Stimulated activated effector memory CD8-positive, alpha-beta T cell treated with anti-CD3 and anti-CD28 coated beads, Interleukin-12 subunit alpha, Interleukin-12 subunit beta, amount 100 ng/mL, for 72 hours (primary cell): ENCODE measurements at regions not wholly inside any gene's neighbourhood (a gene's known extent, or its start where the extent isn't known, plus 50 kb on each side); places are given as distances from the start of the nearest gene placed in this dataset.
A peak's percentile ranks its signal among the peaks of the same experiment; 100 is the strongest.

Source experiments
- ATAC-seq: fragments of 150-1000 bp; cut with Tn5 transposase; 2 replicates; pipeline ENCODE4 v1.10.0; 2021
- DNase-seq, 2 donors: peaks; one replicate each; pipeline ENCODE4 v3.0.0; 2021 to 2022; ENCODE audit warnings: low spot score in 2 of 2
- H3K27ac Mint-ChIP-seq: one replicate; pipeline ENCODE4 v1.8.0; 2022; ENCODE audit warnings: mild to moderate bottlenecking, mixed read lengths
- H3K36me3 Mint-ChIP-seq: one replicate; pipeline ENCODE4 v1.8.0; 2022; ENCODE audit warnings: mild to moderate bottlenecking, mixed read lengths
- H3K4me1 Mint-ChIP-seq: one replicate; pipeline ENCODE4 v1.8.0; 2022; ENCODE audit warnings: mixed read lengths
- H3K4me3 Mint-ChIP-seq: one replicate; pipeline ENCODE4 v1.8.0; 2022; ENCODE audit warnings: mild to moderate bottlenecking, mixed read lengths
- H3K9me3 Mint-ChIP-seq: one replicate; pipeline ENCODE4 v1.8.0; 2022; ENCODE audit warnings: mixed read lengths

- H3K27ac Mint-ChIP-seq = no peak overlapping the region
- no peaks in the 10 kb centered on the region for H3K4me1 Mint-ChIP-seq
- peak; percentile 11 for ATAC-seq
- H3K4me3 Mint-ChIP-seq = no peak overlapping the region
- no peaks in the 10 kb centered on the region for H3K36me3 Mint-ChIP-seq
- DNase-seq = no peak
- H3K9me3 Mint-ChIP-seq = peaks cover 11% of the 10 kb centered on the region
Observed at GRCh38 chr18:56470406-56471351, 167.7 kb downstream of the TXNL1 start.

- ATAC-seq (no peak), DNase-seq (no peak)
- no peaks in the 10 kb centered on the region for H3K36me3 Mint-ChIP-seq
- no peaks in the 10 kb centered on the region for H3K4me1 Mint-ChIP-seq
- H3K4me3 Mint-ChIP-seq = no peak overlapping the region
- no peak overlapping the region for H3K27ac Mint-ChIP-seq
- H3K9me3 Mint-ChIP-seq = peaks cover 12% of the 10 kb centered on the region
Observed at GRCh38 chr18:56469582-56469981, 168.8 kb downstream of the TXNL1 start.

GRCh38 chr18:56468396-56468795 is 170.0 kb downstream of the TXNL1 start:
- no peak for ATAC-seq
- Mint-ChIP-seq H3K36me3 (no peaks in the 10 kb centered on the region), H3K27ac (no peak overlapping the region), H3K4me3 (no peak overlapping the region), H3K4me1 (no peaks in the 10 kb centered on the region), H3K9me3 (peaks cover 12% of the 10 kb centered on the region)
- DNase-seq = no peak

DNA sequence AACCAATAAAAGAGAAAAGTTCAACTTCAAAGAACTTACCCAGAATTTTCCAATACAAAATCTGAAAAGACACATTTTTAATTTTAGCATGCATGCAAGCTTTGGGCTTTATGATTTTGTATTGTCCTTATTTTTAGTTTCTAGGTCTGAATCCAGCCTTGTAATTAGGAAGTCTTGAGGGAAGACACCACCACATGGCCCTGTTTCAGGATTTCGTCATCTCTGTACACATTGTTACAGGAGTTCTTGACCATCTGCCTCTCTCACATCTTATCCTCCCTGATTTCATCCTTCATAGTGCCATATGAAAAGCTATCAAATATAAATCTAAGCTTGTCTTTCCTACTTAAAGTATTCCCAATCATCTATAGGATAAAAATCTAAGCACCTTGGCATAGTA is 176.1 kb downstream of the TXNL1 start:
- no peak for DNase-seq
- no peaks in the 10 kb centered on the region for H3K36me3 Mint-ChIP-seq
- no peaks in the 10 kb centered on the region for H3K4me1 Mint-ChIP-seq
- H3K9me3 Mint-ChIP-seq = peaks cover 6% of the 10 kb centered on the region
- no peak for ATAC-seq
- H3K4me3 Mint-ChIP-seq = no peak overlapping the region
- H3K27ac Mint-ChIP-seq = no peak overlapping the region

DNA sequence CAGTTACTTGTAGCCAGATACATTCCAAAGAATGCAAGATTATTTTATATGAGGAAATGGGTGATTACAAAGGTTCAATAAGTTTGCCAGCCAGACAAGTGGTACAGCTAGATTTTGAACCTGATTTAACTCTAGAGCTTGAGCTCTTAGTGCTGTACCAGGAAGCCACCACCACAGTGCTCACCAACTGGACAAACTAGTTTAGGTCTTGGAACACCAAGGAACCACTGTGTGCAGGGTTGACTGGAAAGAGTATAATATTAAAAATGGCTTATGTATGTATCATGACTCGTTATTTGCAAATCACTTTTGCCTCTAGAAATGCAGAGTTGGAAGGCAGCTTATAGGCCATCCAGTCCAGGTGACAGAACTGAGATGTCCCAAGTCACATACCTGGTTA is 177.2 kb downstream of the TXNL1 start:
- Mint-ChIP-seq H3K4me3 (no peak overlapping the region), H3K9me3 (peaks cover 6% of the 10 kb centered on the region), H3K4me1 (no peaks in the 10 kb centered on the region), H3K36me3 (no peaks in the 10 kb centered on the region), H3K27ac (no peak overlapping the region)
- DNase-seq = no peak
- no peak for ATAC-seq

GRCh38 chr18:56460581-56460980 is 177.8 kb downstream of the TXNL1 start:
- Mint-ChIP-seq H3K4me1 (no peaks in the 10 kb centered on the region), H3K27ac (no peak overlapping the region), H3K9me3 (peaks cover under 1% of the 10 kb centered on the region), H3K4me3 (no peak overlapping the region), H3K36me3 (no peaks in the 10 kb centered on the region)
- no peak for ATAC-seq
- no peak for DNase-seq

DNA sequence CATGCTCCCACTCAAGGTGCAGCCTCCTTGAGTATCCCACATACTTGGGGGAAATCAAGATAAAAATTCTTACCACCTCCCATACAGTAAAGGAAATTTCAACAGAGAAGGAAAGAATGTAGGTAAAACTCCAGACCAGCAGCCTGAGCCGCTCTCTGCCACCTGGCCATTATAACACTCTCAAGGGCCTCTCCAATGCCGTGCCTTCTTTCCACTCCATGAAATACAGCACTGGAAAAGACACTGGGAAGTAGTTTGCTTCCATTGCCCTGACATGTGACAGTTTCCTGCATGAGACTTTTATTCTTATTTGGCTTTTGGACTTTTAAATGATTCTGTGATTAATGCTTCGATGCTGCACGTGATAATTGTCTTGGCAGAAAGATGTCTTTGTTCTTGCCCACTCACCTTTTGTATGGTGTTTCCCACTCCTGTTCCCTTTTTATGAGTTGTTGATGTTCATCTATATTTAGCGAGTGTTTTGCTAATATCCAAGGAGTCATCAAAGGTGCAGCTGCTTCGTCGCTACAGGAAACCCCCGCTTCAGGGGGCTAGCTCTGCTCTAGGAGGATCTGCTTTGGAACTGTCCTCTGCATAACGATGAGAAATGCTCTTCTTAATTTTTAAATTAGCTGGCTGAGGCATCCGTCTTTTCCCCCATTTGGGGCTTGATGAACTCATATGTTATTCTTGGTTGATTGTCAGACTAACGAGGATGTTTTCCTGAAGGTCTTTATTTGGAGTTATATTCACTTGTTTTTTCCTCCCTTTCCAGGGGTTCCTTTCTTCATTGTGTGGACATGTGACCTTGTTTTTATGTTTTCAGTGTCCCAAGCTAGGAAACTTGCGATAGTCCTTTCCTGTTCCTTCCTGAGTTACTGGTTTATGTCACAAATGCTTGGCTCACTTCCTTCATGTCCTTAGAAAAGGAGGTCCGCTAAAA is 179.4 kb downstream of the TXNL1 start:
- Mint-ChIP-seq H3K27ac (no peak overlapping the region), H3K4me3 (no peak overlapping the region), H3K4me1 (no peaks in the 10 kb centered on the region), H3K36me3 (no peaks in the 10 kb centered on the region), H3K9me3 (peaks cover 3% of the 10 kb centered on the region)
- DNase-seq = no peak
- no peak for ATAC-seq

- Mint-ChIP-seq H3K4me3 (no peak overlapping the region), H3K9me3 (peaks cover 3% of the 10 kb centered on the region), H3K36me3 (no peaks in the 10 kb centered on the region), H3K27ac (no peak overlapping the region), H3K4me1 (no peaks in the 10 kb centered on the region)
- DNase-seq (no peak), ATAC-seq (no peak)
Observed at GRCh38 chr18:56455874-56456273, 182.5 kb downstream of the TXNL1 start.

GRCh38 chr18:56455141-56455540 is 183.3 kb downstream of the TXNL1 start:
- no peak for DNase-seq
- no peaks in the 10 kb centered on the region for H3K4me1 Mint-ChIP-seq
- H3K36me3 Mint-ChIP-seq = no peaks in the 10 kb centered on the region
- peaks cover 3% of the 10 kb centered on the region for H3K9me3 Mint-ChIP-seq
- H3K27ac Mint-ChIP-seq = no peak overlapping the region
- no peak for ATAC-seq
- no peak overlapping the region for H3K4me3 Mint-ChIP-seq

DNA sequence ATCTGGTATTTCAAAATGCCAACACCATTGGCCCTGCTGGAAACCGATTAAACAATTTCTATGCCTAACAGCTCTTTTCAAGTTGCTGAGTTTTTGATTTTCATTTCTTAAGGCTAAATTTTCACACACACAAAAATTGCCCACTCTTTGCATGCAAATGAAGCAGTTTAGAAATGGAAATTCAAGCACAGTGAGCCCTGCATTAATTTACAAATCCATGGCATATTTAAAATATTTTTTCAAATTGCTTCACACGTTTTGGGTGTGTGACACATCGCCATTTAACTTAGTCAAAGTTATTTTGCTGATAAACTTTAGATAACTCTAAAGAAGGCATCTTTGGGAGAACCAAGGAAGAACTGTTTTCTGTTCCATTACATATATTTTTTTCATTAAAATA is 184.8 kb downstream of the TXNL1 start:
- H3K36me3 Mint-ChIP-seq = no peaks in the 10 kb centered on the region
- H3K4me3 Mint-ChIP-seq = no peak overlapping the region
- DNase-seq (no peak), ATAC-seq (no peak)
- H3K9me3 Mint-ChIP-seq = peaks cover 3% of the 10 kb centered on the region
- no peaks in the 10 kb centered on the region for H3K4me1 Mint-ChIP-seq
- no peak overlapping the region for H3K27ac Mint-ChIP-seq

- H3K9me3 Mint-ChIP-seq = peaks cover 3% of the 10 kb centered on the region
- DNase-seq (no peak), ATAC-seq (no peak)
- H3K27ac Mint-ChIP-seq = no peak overlapping the region
- H3K36me3 Mint-ChIP-seq = no peaks in the 10 kb centered on the region
- H3K4me1 Mint-ChIP-seq = no peaks in the 10 kb centered on the region
- no peak overlapping the region for H3K4me3 Mint-ChIP-seq
Observed at GRCh38 chr18:56451188-56451587, 187.2 kb downstream of the TXNL1 start.

GRCh38 chr18:56448751-56449150 is 189.6 kb downstream of the TXNL1 start:
- no peak for DNase-seq
- H3K9me3 Mint-ChIP-seq = peaks cover 3% of the 10 kb centered on the region
- H3K4me3 Mint-ChIP-seq = no peak overlapping the region
- H3K36me3 Mint-ChIP-seq = no peaks in the 10 kb centered on the region
- no peak for ATAC-seq
- no peaks in the 10 kb centered on the region for H3K4me1 Mint-ChIP-seq
- no peak overlapping the region for H3K27ac Mint-ChIP-seq

GRCh38 chr18:56445422-56445821 is 193.0 kb downstream of the TXNL1 start:
- Mint-ChIP-seq H3K27ac (no peak overlapping the region), H3K36me3 (no peaks in the 10 kb centered on the region), H3K4me1 (no peaks in the 10 kb centered on the region), H3K4me3 (no peak overlapping the region), H3K9me3 (peaks cover 5% of the 10 kb centered on the region)
- no peak for DNase-seq
- no peak for ATAC-seq

DNA sequence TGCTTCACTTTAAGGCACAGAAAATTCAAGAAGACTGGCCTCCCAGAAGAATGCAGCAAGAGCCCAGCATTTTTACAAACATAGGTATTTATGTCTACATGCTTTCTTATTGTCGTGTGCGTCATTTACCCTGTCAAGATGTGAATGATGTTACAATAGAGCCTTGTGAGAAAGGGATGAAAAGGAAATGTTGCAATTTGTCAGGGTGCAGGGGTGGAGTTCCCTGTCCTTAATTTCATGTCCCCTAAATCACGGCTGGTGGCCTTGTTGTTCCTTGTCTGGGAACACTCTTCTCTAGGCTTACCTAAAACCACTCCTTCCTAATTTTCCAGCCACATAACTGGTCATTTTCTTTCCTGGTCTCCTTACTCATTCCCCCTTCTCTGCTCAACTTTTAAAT is 194.2 kb downstream of the TXNL1 start:
- H3K36me3 Mint-ChIP-seq = no peaks in the 10 kb centered on the region
- ATAC-seq (no peak), DNase-seq (no peak)
- no peak overlapping the region for H3K27ac Mint-ChIP-seq
- no peaks in the 10 kb centered on the region for H3K4me1 Mint-ChIP-seq
- no peak overlapping the region for H3K4me3 Mint-ChIP-seq
- H3K9me3 Mint-ChIP-seq = peaks cover 5% of the 10 kb centered on the region

DNA sequence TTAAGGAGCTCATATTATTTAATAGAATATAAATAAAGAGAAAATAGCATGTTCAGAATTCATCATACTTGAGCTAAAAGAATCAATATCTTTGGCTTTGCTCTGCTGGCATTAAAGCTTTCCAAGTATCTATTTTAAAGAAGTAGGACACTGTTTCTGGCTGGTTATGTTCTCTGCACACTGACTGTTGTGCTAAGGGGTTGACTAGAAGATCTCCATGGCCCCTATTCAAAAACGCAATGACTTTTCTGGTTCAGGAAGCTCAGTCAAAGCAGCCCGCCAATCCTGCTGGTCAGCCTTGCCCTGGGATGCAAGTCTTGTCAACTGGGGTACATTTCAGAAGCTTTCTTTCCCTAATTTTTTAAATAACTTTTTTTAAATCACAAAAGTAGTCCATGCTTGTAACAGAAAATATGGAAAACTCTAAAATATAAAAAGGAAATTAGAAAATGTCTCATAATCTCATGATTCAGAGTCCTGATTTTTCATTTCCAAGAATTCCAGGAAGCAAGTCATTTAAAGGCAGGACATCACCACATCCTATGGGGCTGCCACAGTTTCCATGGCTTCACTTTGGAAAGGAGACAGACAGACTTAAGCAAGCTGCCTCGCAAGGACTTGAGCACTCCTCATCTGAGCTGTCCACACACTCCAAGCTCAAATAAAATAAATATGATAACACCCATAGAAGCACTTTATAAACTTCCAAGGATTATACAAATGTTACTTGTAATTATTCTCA is 195.1 kb downstream of the TXNL1 start:
- no peaks in the 10 kb centered on the region for H3K4me1 Mint-ChIP-seq
- H3K36me3 Mint-ChIP-seq = no peaks in the 10 kb centered on the region
- DNase-seq = no peak
- no peak overlapping the region for H3K27ac Mint-ChIP-seq
- no peak overlapping the region for H3K4me3 Mint-ChIP-seq
- ATAC-seq = no peak
- peaks cover 5% of the 10 kb centered on the region for H3K9me3 Mint-ChIP-seq
